T-cell (primary cell): ENCODE measurements at regions not wholly inside any gene's neighbourhood (a gene's known extent, or its start where the extent isn't known, plus 50 kb on each side); places are given as distances from the start of the nearest gene placed in this dataset.

Experiments
- ATAC-seq, 4 experiments: fragments of 200-7000 bp in 3 of 4; fragments of 150-1000 bp in 1 of 4; cut with Tn5 transposase; replicated peaks in 1 of 4; 1 replicate in 3 of 4; 2 replicates in 1 of 4; pipeline ENCODE4 v1.10.0; 2021; ENCODE audit warnings: moderate library complexity in 3 of 4, mild to moderate bottlenecking in 2 of 4, moderate number of reproducible peaks in 1 of 4
- CTCF ChIA-PET, 2 donors: fragments of 300-600 bp; sonication (Branson Sonifier 250); formaldehyde crosslinking; loops; one replicate each; lab custom pipeline; 2022; ENCODE audit warnings: antibody characterized with exemption in 2 of 2; lab: Charles Lee
- POLR2A ChIA-PET, 2 donors: fragments of 300-600 bp; sonication (Branson Sonifier 250); formaldehyde crosslinking; loops; one replicate each; lab custom pipeline; 2022; ENCODE audit warnings: antibody characterized with exemption in 2 of 2; lab: Charles Lee
- DNase-seq, 35 experiments: peaks; one replicate each; pipeline versions ENCODE4 v3.0.0 to v3.0.0-alpha.2; 2013 to 2023
- H3K27ac ChIP-seq: one replicate; pipeline ENCODE4 v1.5.1; 2013; ENCODE audit warnings: low read length
- H3K27me3 ChIP-seq, 2 experiments: replicated peaks in 1 of 2; 1 replicate in 1 of 2; 2 replicates in 1 of 2; pipeline versions ENCODE4 v1.6.1 to v1.7.0; 2013; ENCODE audit warnings: low read length in 1 of 2, mixed read lengths in 1 of 2; ENCODE audit not compliant: control insufficient read depth in 2 of 2, insufficient read depth in 2 of 2; ENCODE audit errors: extremely low read depth in 1 of 2
- H3K36me3 ChIP-seq, 2 donors: 1 replicate in 1 of 2; 2 replicates in 1 of 2; pipeline versions ENCODE4 v1.6.1 to v1.7.0; 2013; ENCODE audit warnings: low read length in 1 of 2; ENCODE audit not compliant: control insufficient read depth in 2 of 2, insufficient read depth in 1 of 2; ENCODE audit errors: extremely low read depth in 1 of 2
- H3K4me1 ChIP-seq, 2 experiments: 1 replicate in 1 of 2; 2 replicates in 1 of 2; pipeline versions ENCODE4 v1.6.1 to v1.7.0; 2013; ENCODE audit warnings: low read length in 2 of 2, mixed read lengths in 1 of 2; ENCODE audit not compliant: insufficient read depth in 2 of 2, control insufficient read depth in 1 of 2; ENCODE audit errors: extremely low read depth in 1 of 2
- H3K4me3 ChIP-seq, 2 donors: 1 replicate in 1 of 2; 2 replicates in 1 of 2; pipeline versions ENCODE4 v1.5.1 to v1.7.0; 2013; ENCODE audit warnings: mild to moderate bottlenecking in 2 of 2, low read length in 1 of 2, moderate library complexity in 1 of 2; ENCODE audit not compliant: control insufficient read depth in 1 of 2; ENCODE audit errors: extremely low read depth in 1 of 2
- H3K9me3 ChIP-seq: 2 replicates; pipeline ENCODE4 v1.7.0; 2013
- H3K27ac Mint-ChIP-seq, 2 donors: one replicate each; pipeline ENCODE4 v1.8.0; 2020 to 2021; ENCODE audit warnings: mild to moderate bottlenecking in 2 of 2, mixed read lengths in 2 of 2
- H3K27me3 Mint-ChIP-seq, 2 donors: one replicate each; pipeline ENCODE4 v1.8.0; 2021 to 2022; ENCODE audit warnings: mixed read lengths in 2 of 2
- H3K36me3 Mint-ChIP-seq: one replicate; pipeline ENCODE4 v1.8.0; 2021; ENCODE audit warnings: mixed read lengths
- H3K4me1 Mint-ChIP-seq, 3 donors: one replicate each; pipeline ENCODE4 v1.8.0; 2020 to 2022; ENCODE audit warnings: mixed read lengths in 3 of 3, mild to moderate bottlenecking in 1 of 3
- H3K4me3 Mint-ChIP-seq, 3 donors: one replicate each; pipeline ENCODE4 v1.8.0; 2020 to 2022; ENCODE audit warnings: mild to moderate bottlenecking in 3 of 3, mixed read lengths in 3 of 3, moderate library complexity in 3 of 3
- H3K9me3 Mint-ChIP-seq, 3 donors: one replicate each; pipeline ENCODE4 v1.8.0; 2020 to 2022; ENCODE audit warnings: mixed read lengths in 3 of 3
- WGBS: methylation state at CpG from one replicate; pipeline ENCODE4 v1.1.5; 2013; ENCODE audit warnings: missing lambda C conversion rate; ENCODE audit not compliant: insufficient coverage; 5-methylcytosine and 5-hydroxymethylcytosine counted together

DNA sequence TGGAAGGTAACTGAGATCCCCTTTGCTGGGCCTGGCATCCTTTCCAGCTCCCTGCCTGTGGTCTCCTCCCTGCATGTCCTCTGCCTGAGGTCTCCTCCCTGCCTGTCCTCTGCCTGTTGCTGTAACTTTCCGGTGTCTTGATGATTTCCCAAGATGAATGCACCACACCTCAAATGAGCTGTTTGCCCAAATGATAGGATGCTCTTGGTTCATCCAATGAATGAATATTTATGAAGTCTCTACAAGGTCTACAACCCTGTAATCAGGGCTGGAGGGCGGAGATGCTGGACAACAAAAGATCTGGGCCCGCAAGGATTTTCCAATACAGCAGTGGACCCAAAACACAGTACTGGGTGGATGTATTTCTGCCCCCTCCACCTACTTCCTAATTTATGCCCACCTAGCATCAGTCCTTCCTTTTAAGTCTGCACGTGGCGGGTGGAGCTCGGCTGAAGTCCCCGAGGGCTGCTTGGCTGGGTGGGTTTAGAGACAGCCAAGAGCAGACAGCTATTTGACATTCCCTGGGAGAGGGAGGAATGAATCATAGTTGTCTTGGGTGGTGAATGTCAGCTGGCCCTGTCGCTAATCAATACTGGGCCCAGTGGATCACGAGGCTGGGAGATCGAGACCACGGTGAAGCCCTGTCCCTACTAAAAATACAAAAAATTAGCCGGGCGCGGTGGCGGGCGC is 60.3 kb upstream of the GRHL3 start:
- ATAC-seq (no peak), DNase-seq (no peak)
- Mint-ChIP-seq H3K27ac (no peak overlapping the region), H3K27me3 (peaks cover 0 to 2% of the 10 kb centered on the region in 2 donors), H3K9me3 (no peaks in the 10 kb centered on the region), H3K4me3 (no peak overlapping the region), H3K4me1 (no peaks in the 10 kb centered on the region), H3K36me3 (no peaks in the 10 kb centered on the region)
- no peaks in the 10 kb centered on the region for H3K36me3 ChIP-seq
- no peaks in the 10 kb centered on the region for H3K4me1 ChIP-seq
- ChIA-PET CTCF (interaction anchor here in 1 of 2 donors (0.5 to 0.6 kb wide), 2 partner anchors 242 to 1113 kb away, joined by 5 to 7 read pairs; no protein-coding TSS in a partner anchor), POLR2A (no interaction called here)
- WGBS: 92% methylated on average over 5 of the region's 16 CpGs
- H3K9me3 ChIP-seq: no peaks in the 10 kb centered on the region
- no peak overlapping the region for H3K27ac ChIP-seq
- H3K27me3 ChIP-seq: peaks cover 0 to 15% of the 10 kb centered on the region in 2 experiments
- H3K4me3 ChIP-seq: no peak overlapping the region

DNA sequence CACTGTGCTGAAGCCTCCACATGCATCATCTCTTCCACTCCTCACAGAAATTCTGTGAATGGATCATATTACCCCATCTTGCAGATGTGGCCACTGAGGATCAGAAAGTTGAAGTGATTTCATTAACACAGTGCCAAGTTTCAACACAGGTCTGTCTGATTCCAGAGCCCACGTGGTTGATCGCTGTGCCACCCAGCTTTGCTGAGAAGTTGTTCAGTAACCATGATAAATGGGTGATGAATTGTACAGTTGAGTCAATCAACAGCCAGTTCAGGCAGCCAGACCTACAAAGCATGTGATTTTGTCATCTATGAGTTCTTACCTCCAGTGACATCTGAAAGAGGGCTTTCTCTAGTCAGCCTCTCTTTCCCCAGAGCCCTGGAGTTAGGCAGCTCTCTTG is 61.8 kb upstream of the GRHL3 start:
- no peaks in the 10 kb centered on the region for H3K9me3 Mint-ChIP-seq
- WGBS: 89% methylated on average over 2 of the region's 2 CpGs
- ATAC-seq: no peak

DNA sequence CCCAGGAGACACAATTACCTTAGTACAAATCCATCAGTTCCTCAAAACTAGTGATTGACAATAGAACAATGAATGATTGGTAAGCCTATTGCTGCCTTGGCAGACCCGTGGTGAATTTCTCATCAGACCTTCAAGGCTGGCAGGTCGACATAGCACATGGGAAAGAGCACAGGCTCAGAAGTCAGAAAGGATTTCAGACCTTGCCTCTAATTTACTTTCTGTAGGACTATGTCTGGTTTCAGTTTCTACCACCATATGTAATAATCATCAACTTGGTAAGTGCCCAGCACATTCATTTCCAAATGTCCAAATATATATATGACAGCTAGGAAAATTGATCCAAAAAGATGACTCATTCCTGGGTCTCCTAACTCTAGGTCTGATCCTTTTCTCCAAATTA is 62.5 kb upstream of the GRHL3 start:
- no peaks in the 10 kb centered on the region for H3K9me3 Mint-ChIP-seq
- H3K4me3 Mint-ChIP-seq: no peak overlapping the region
- Histone ChIP-seq H3K27ac (no peak overlapping the region), H3K4me3 (no peak overlapping the region), H3K36me3 (no peaks in the 10 kb centered on the region), H3K4me1 (no peaks in the 10 kb centered on the region), H3K9me3 (no peaks in the 10 kb centered on the region), H3K27me3 (peaks cover 0 to 15% of the 10 kb centered on the region in 2 experiments)
- 60% methylated on average over 1 of the region's 2 CpGs for WGBS
- ChIA-PET POLR2A (no interaction called here), CTCF (no interaction called here)
- DNase-seq (no peak), ATAC-seq (no peak)
- peaks cover 0 to 2% of the 10 kb centered on the region in 2 donors for H3K27me3 Mint-ChIP-seq
- no peak overlapping the region for H3K27ac Mint-ChIP-seq
- no peaks in the 10 kb centered on the region for H3K36me3 Mint-ChIP-seq
- no peaks in the 10 kb centered on the region for H3K4me1 Mint-ChIP-seq

More for the DNA sequence above, 61.8 kb upstream of the GRHL3 start:
- Mint-ChIP-seq H3K27me3 (peaks cover 0 to 2% of the 10 kb centered on the region in 2 donors), H3K36me3 (no peaks in the 10 kb centered on the region), H3K4me1 (no peaks in the 10 kb centered on the region), H3K27ac (no peak overlapping the region), H3K4me3 (no peak overlapping the region)
- no peaks in the 10 kb centered on the region for H3K4me1 ChIP-seq
- no peak for DNase-seq
- no peaks in the 10 kb centered on the region for H3K36me3 ChIP-seq
- no peak overlapping the region for H3K4me3 ChIP-seq
- POLR2A ChIA-PET: no interaction called here
- H3K27me3 ChIP-seq: peaks cover 0 to 15% of the 10 kb centered on the region in 2 experiments
- H3K27ac ChIP-seq: no peak overlapping the region
- CTCF ChIA-PET: no interaction called here
- no peaks in the 10 kb centered on the region for H3K9me3 ChIP-seq

DNA sequence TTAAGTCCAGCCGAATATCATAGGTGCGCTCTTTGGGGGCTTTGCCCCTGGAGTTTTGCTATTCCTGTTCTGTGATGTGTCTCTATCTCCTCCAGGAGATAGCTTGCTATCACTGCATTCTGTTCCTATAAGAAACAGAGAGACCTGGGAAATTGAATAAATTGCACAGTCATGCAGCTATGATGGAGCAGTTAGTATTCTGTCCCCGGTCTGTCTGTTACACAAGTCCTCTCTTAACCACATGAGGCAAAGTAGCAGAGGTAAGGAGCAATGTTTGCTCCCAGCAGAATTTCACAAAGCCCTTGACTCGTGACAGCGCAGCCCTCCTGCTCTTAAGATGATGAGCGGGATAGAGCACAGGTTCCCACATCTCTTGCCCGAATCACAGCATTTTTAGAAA is 63.9 kb upstream of the GRHL3 start:
- Histone ChIP-seq H3K27me3 (peaks cover 0 to 15% of the 10 kb centered on the region in 2 experiments), H3K4me1 (no peaks in the 10 kb centered on the region), H3K36me3 (no peaks in the 10 kb centered on the region), H3K27ac (no peak overlapping the region), H3K9me3 (no peaks in the 10 kb centered on the region), H3K4me3 (no peak overlapping the region)
- POLR2A ChIA-PET: no interaction called here
- H3K27me3 Mint-ChIP-seq: peaks cover 0 to 2% of the 10 kb centered on the region in 2 donors
- 91% methylated on average over 3 of the region's 7 CpGs for WGBS
- H3K4me1 Mint-ChIP-seq: no peaks in the 10 kb centered on the region
- H3K27ac Mint-ChIP-seq: no peak overlapping the region
- CTCF ChIA-PET: no interaction called here
- no peaks in the 10 kb centered on the region for H3K9me3 Mint-ChIP-seq
- H3K4me3 Mint-ChIP-seq: no peak overlapping the region
- no peak for DNase-seq
- no peaks in the 10 kb centered on the region for H3K36me3 Mint-ChIP-seq
- no peak for ATAC-seq

DNA sequence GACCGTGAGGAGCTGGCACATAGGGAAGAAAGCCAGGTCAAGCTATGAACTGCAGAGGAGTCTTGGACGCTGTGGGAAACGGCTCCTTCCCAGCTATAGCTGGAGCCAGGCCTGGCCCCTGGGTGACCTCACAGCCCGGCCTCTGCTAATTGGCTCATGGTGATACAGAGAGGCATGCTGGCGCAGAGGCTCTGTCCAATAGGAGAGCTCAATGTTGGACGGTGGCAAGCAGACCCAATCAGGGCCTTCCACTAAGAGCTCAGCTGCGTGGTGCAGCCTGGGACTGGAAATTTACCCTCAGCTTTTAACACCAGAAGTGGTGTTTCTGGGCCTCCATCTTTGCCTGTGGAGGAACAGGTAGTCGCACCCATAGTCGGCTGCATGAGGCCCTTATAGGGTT is 64.4 kb upstream of the GRHL3 start:
- no peak overlapping the region for H3K4me3 ChIP-seq
- H3K4me1 ChIP-seq: no peaks in the 10 kb centered on the region
- Mint-ChIP-seq H3K27me3 (peaks cover 0 to 2% of the 10 kb centered on the region in 2 donors), H3K9me3 (no peaks in the 10 kb centered on the region), H3K36me3 (no peaks in the 10 kb centered on the region), H3K27ac (no peak overlapping the region), H3K4me3 (no peak overlapping the region), H3K4me1 (no peaks in the 10 kb centered on the region)
- WGBS: 85% methylated on average over 9 of the region's 9 CpGs
- ATAC-seq: no peak
- no peak overlapping the region for H3K27ac ChIP-seq
- DNase-seq: no peak
- no peaks in the 10 kb centered on the region for H3K36me3 ChIP-seq
- POLR2A ChIA-PET: no interaction called here
- H3K27me3 ChIP-seq: peaks cover 0 to 15% of the 10 kb centered on the region in 2 experiments
- H3K9me3 ChIP-seq: no peaks in the 10 kb centered on the region
- CTCF ChIA-PET: no interaction called here

DNA sequence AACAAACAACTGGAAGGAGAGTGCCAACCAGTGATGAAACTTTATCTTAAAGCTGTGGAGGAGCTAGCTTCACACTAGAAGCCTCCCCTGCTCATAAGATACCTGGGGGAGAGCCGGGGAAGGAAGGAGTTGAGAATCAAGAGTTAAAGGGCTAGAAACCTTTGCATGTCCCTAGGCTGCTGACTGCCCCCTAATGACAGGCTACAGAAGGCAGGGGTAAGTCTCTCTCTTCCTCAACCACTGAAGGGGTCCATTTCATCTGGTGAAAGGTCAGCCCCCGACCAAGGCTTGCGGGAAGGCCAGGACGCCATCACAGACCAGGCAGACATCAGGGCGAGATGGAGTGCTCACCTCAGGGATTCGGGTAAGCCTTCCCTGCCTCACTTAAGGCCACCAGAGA is 65.6 kb upstream of the GRHL3 start:
- no peak overlapping the region for H3K27ac Mint-ChIP-seq
- H3K9me3 Mint-ChIP-seq: no peaks in the 10 kb centered on the region
- ChIA-PET CTCF (no interaction called here), POLR2A (no interaction called here)
- Histone ChIP-seq H3K4me3 (no peak overlapping the region), H3K4me1 (no peaks in the 10 kb centered on the region), H3K27ac (no peak overlapping the region), H3K9me3 (no peaks in the 10 kb centered on the region), H3K27me3 (peaks cover 0 to 12% of the 10 kb centered on the region in 2 experiments), H3K36me3 (no peaks in the 10 kb centered on the region)
- no peaks in the 10 kb centered on the region for H3K36me3 Mint-ChIP-seq
- 86% methylated on average over 3 of the region's 6 CpGs for WGBS
- H3K4me3 Mint-ChIP-seq: no peak overlapping the region
- no peak for DNase-seq
- ATAC-seq: no peak
- H3K27me3 Mint-ChIP-seq: no peaks in the 10 kb centered on the region
- H3K4me1 Mint-ChIP-seq: no peaks in the 10 kb centered on the region
